DOHH2 (cell line): ENCODE measurements at regions not wholly inside any gene's neighbourhood (a gene's known extent, or its start where the extent isn't known, plus 50 kb on each side); places are given as distances from the start of the nearest gene placed in this dataset.

Experiments used
- H3F3A ChIP-seq: fragments of 200-600 bp; sonication (generic), shearing (Covaris generic); 2 replicates; pipeline ENCODE4 v1.6.0; 2016; ENCODE audit warnings: antibody characterized with exemption, mild to moderate bottlenecking; ENCODE audit not compliant: control insufficient read depth, insufficient read depth
- H3K27ac ChIP-seq: fragments of 200-600 bp; sonication (generic); 2 replicates; pipeline ENCODE4 v1.5.1; 2014; ENCODE audit warnings: low read depth, mild to moderate bottlenecking, low read length, moderate library complexity
- H3K27me3 ChIP-seq: fragments of 200-600 bp; sonication (generic); 2 replicates; pipeline ENCODE4 v1.6.1; 2014; ENCODE audit warnings: mild to moderate bottlenecking, low read length, mixed read lengths; ENCODE audit not compliant: control insufficient read depth
- H3K36me3 ChIP-seq: fragments of 200-600 bp; sonication (generic); 2 replicates; pipeline ENCODE4 v1.6.1; 2014; ENCODE audit warnings: mild to moderate bottlenecking, low read length, moderate library complexity, mixed read lengths; ENCODE audit not compliant: control insufficient read depth
- H3K4me1 ChIP-seq: fragments of 200-600 bp; sonication (generic); 2 replicates; pipeline ENCODE4 v1.6.1; 2014; ENCODE audit warnings: mild to moderate bottlenecking, low read length, mixed read lengths; ENCODE audit not compliant: control insufficient read depth
- H3K4me2 ChIP-seq: fragments of 200-600 bp; sonication (generic); 2 replicates; pipeline ENCODE4 v1.6.0; 2014; ENCODE audit warnings: mild to moderate bottlenecking, low read length, moderate library complexity
- H3K4me3 ChIP-seq: fragments of 200-600 bp; sonication (generic); 2 replicates; pipeline ENCODE4 v1.5.1; 2014; ENCODE audit warnings: mild to moderate bottlenecking, low read length, mixed read lengths
- H3K79me2 ChIP-seq: fragments of 200-600 bp; sonication (generic); 2 replicates; pipeline ENCODE4 v1.6.1; 2014; ENCODE audit warnings: mild to moderate bottlenecking, low read length, mixed read lengths; ENCODE audit not compliant: control insufficient read depth
- H3K9me2 ChIP-seq: fragments of 200-600 bp; sonication (generic); replicated peaks from 2 replicates; pipeline ENCODE4 v1.6.1; 2014; ENCODE audit warnings: mild to moderate bottlenecking, low read length, mixed read lengths; ENCODE audit not compliant: control insufficient read depth
- H3K9me3 ChIP-seq: fragments of 200-600 bp; sonication (generic); 2 replicates; pipeline ENCODE4 v1.6.1; 2014; ENCODE audit warnings: antibody characterized with exemption, low read length, mixed read lengths; ENCODE audit not compliant: control insufficient read depth, insufficient read depth
- H4K20me1 ChIP-seq: fragments of 200-600 bp; sonication (generic); 2 replicates; pipeline ENCODE4 v1.6.0; 2014; ENCODE audit warnings: low read depth, mild to moderate bottlenecking, antibody characterized with exemption, low read length, moderate library complexity; ENCODE audit not compliant: control insufficient read depth, insufficient read depth
- CTCF ChIP-seq: fragments of 200-600 bp; sonication (generic); IDR thresholded peaks from one replicate; pipeline ENCODE4 v1.5.1; 2014; ENCODE audit warnings: antibody characterized with exemption, mild to moderate bottlenecking, low read depth, low read length; ENCODE audit not compliant: poor library complexity, severe bottlenecking
- EZH2phosphoT487 ChIP-seq: fragments of 200-600 bp; sonication (generic); IDR thresholded peaks from 2 replicates; pipeline ENCODE4 v1.6.1; 2017; ENCODE audit warnings: borderline replicate concordance, mild to moderate bottlenecking, antibody characterized with exemption, low read length, moderate library complexity, mixed read lengths

- no peaks in the 10 kb centered on the region for H3F3A ChIP-seq
- H3K4me2 ChIP-seq: no peak overlapping the region
- no peaks in the 10 kb centered on the region for H3K36me3 ChIP-seq
- no peaks in the 10 kb centered on the region for H3K9me2 ChIP-seq
- no peaks in the 10 kb centered on the region for H3K27me3 ChIP-seq
- H3K27ac ChIP-seq: no peak overlapping the region
- TF ChIP-seq EZH2phosphoT487: no peak
- no peak for TF ChIP-seq CTCF
- H4K20me1 ChIP-seq: no peaks in the 10 kb centered on the region
- no peaks in the 10 kb centered on the region for H3K4me1 ChIP-seq
- no peaks in the 10 kb centered on the region for H3K9me3 ChIP-seq
- H3K4me3 ChIP-seq: no peak overlapping the region
- no peaks in the 10 kb centered on the region for H3K79me2 ChIP-seq
These were observed 135.0 kb upstream of the ONECUT1 start for GRCh38 chr15:52925130-52925529.

- Histone ChIP-seq H3K9me2 (no peaks in the 10 kb centered on the region), H3K79me2 (no peaks in the 10 kb centered on the region), H3K27ac (no peak overlapping the region), H3K4me2 (no peak overlapping the region), H3K4me3 (no peak overlapping the region), H4K20me1 (no peaks in the 10 kb centered on the region), H3F3A (no peaks in the 10 kb centered on the region), H3K36me3 (no peaks in the 10 kb centered on the region), H3K27me3 (no peaks in the 10 kb centered on the region), H3K9me3 (no peaks in the 10 kb centered on the region), H3K4me1 (no peaks in the 10 kb centered on the region)
- TF ChIP-seq CTCF (no peak), EZH2phosphoT487 (no peak)
These were observed 134.5 kb upstream of the ONECUT1 start for GRCh38 chr15:52924630-52925029.

- no peaks in the 10 kb centered on the region for H3K36me3 ChIP-seq
- H3K4me1 ChIP-seq: no peaks in the 10 kb centered on the region
- no peaks in the 10 kb centered on the region for H3K9me3 ChIP-seq
- H3K4me2 ChIP-seq: no peak overlapping the region
- no peak for TF ChIP-seq EZH2phosphoT487
- TF ChIP-seq CTCF: no peak
- no peak overlapping the region for H3K4me3 ChIP-seq
- H3K27ac ChIP-seq: no peak overlapping the region
- H3K79me2 ChIP-seq: no peaks in the 10 kb centered on the region
- H3K27me3 ChIP-seq: no peaks in the 10 kb centered on the region
- no peaks in the 10 kb centered on the region for H4K20me1 ChIP-seq
- H3K9me2 ChIP-seq: no peaks in the 10 kb centered on the region
- no peaks in the 10 kb centered on the region for H3F3A ChIP-seq
These were observed 133.5 kb upstream of the ONECUT1 start for GRCh38 chr15:52923626-52924025.

GRCh38 chr15:52922871-52923270 lies 132.7 kb upstream of the ONECUT1 start:
- Histone ChIP-seq H3K36me3 (no peaks in the 10 kb centered on the region), H3K27me3 (no peaks in the 10 kb centered on the region), H3K9me2 (no peaks in the 10 kb centered on the region), H3K4me1 (no peaks in the 10 kb centered on the region), H3K9me3 (no peaks in the 10 kb centered on the region), H3K27ac (no peak overlapping the region), H4K20me1 (no peaks in the 10 kb centered on the region), H3K79me2 (no peaks in the 10 kb centered on the region), H3K4me2 (no peak overlapping the region), H3K4me3 (no peak overlapping the region), H3F3A (no peaks in the 10 kb centered on the region)
- no peak for TF ChIP-seq EZH2phosphoT487
- TF ChIP-seq CTCF: no peak
